ENCODE measurements at regions not wholly inside any gene's neighbourhood (a gene's known extent, or its start where the extent isn't known, plus 50 kb on each side); places are given as distances from the start of the nearest gene placed in this dataset.

DNA sequence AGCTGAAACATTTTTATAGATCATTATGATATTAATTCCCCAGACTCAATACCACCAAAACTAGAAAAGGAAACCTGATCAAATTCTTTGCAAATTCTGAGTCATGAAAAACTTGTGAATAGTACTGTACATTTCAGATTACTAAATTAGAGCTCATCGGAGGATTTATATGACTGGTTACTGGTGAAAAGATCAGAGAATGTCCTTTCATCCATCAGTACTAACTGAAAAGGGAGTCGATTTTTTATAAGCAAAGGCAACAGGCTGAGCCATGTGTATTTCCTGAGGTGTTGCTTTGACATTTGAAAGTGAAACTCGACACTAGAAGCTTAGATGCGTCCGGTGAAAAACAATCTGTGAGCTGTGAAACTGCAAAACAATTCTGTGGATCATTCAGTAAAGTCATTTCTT, 155.7 kb downstream of the TNFSF18 start:
- DNase-seq: no peak

DNA sequence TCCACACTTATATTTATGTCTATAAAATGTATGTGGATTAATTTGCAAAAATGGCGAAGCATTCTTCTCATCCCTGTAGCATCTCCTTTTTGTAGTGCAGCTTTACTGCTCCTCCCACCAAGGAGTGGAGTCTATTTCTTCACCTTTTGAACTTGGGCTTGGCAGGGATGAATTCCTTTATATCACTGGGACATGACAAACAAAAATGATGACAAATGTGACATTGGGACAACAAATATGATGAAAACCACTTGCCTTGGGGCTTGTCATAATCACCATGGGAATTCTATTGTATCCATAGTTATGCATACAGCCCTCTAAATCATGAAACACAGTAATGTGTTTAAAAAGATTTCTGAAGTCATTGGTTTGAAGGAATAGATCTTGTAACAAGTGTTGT, 155.0 kb downstream of the TNFSF18 start:
- DNase-seq: no peak

DNA sequence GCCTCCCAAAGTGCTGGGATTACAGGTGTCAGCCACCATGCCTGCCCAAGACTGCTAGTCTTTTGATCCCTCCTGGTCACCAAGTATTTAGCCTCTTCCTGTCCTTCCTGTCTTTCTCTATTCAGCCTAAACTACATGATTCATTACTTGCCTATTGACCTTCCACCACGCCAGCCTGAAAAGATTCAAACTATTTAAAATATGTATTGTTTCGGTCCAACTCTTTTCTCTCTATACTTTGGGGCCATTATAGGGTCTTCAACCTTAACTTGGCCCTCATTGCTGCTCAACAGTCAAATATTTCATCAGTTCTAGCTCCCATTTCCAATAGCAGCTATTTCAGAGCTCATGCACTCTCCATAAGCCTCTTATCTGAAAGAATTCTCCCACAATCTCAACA, 153.0 kb downstream of the TNFSF18 start:
- DNase-seq: no peak

- DNase-seq: no peak
Observed at GRCh38 chr1:172898866-172899265, 151.9 kb downstream of the TNFSF18 start.

- DNase-seq: no peak
Observed at GRCh38 chr1:172900376-172900997, 150.3 kb downstream of the TNFSF18 start.

GRCh38 chr1:172902200-172902599, 148.5 kb downstream of the TNFSF18 start:
- DNase-seq: no peak

DNA sequence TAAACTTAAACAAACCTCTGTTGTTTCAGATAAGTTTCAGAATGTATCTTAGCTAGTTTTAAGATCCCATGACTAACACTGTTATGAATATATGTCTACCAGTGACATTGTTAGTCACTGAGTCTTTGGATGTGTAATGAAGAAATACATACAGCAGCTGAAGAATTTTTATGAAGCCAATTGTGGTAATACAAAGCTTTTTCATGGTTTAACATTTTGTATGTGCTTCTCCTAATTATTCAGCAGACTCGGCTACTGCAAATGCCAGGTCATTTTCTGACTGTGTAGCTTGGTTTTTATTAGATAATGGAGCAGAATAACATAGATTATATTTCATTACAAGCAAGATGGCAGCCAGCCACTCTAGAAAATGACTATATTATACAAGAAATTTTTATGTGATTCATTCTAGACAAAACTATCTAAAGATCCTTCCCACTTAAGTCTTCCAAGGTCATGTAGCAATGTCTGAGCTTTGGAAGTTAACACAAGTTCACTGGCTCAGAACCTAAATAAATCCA, 147.8 kb downstream of the TNFSF18 start:
- DNase-seq: no peak

GRCh38 chr1:172903581-172904220, 147.0 kb downstream of the TNFSF18 start:
- no peak for DNase-seq

DNA sequence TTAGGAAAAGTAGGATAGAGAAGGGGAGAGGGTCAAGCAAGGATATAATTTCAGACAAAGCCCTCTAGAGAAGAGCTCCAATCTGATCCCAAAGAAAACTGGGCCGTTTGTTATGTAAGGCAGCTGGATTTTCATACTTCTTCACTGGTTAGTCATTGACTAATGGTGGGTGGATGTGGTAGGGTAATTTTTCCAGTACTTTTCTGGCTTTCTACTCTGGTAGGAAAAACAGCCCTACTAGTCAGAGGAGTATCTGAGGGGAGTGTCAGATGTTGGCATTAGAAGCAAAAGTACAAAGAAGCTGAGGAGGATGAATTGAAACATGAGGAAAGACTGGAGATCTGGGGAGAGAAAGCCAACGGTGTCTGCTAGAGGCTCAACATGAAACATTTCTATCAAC, 145.3 kb downstream of the TNFSF18 start:
- DNase-seq: no peak

GRCh38 chr1:172906778-172907592, 143.8 kb downstream of the TNFSF18 start:
- no peak for DNase-seq

DNA sequence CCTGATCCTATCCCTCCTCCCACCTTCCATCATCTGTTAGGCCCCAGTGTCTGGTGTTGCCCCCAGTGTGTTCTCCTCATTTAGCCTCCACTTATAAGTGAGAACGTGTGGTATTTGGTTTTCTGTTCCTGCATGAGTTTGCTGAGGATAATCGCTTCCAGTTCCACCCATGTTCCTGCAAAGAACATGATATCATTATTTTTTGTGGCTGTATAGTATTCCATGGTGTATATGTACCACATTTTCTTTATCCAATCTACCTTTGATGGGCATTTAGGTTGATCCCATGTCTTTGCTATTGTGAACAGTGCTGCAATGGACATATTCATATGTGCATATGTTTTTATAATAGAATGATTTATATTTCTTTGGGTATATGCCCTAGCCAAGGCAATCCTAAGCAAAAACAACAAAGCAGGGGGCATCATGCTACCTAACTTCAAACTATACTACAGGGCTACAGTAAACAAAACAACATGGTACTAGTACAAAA, 142.9 kb downstream of the TNFSF18 start:
- no peak for DNase-seq

GRCh38 chr1:172909606-172910326, 141.0 kb downstream of the TNFSF18 start:
- DNase-seq: no peak

DNA sequence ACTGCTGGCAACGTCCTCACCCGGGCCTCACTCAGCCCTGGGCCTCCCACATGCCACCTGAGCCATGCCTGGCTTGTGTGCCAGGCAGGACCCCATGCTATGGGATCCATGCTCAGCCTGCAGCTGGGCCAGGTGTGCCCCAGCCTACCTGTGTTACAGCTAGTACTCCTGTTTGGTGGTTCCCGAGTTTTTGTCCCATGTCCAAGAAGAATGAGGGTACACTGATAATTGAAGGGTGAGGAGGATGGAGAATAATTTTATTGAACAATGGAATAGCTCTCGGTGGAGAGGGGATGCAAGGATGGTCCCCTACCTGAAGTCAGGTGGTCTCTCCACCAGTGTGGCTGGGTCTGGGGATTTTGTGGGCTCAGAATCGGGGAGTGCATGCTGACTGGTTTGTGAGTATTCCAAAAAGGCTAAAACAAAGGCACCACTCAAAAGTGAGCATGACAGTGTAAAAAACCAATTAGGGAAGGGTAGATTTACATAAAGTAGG, 137.9 kb downstream of the TNFSF18 start:
- DNase-seq: no peak

GRCh38 chr1:172914501-172915144, 136.1 kb downstream of the TNFSF18 start:
- no peak for DNase-seq

GRCh38 chr1:172915271-172915670, 135.5 kb downstream of the TNFSF18 start:
- DNase-seq: no peak

GRCh38 chr1:172916116-172916515, 134.6 kb downstream of the TNFSF18 start:
- no peak for DNase-seq

DNA sequence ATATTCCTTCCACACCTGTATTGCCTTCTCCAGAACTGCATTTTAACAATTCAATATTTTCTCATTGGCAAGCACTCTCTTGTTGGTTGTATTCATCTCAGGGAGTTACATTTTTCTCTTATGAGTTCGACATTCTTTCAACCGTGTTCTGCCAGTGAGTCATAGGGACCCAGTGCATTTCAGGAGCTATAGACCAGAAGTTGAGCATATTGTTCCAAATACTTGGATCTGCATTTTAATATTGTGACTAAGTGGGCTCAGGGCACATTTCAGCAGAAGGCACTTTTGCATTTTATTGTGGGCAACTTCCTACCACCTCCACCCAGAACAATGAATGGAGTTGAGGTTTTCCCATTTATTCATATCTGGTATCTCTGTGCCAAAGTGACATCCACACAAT, 132.8 kb downstream of the TNFSF18 start:
- DNase-seq: no peak

GRCh38 chr1:172918478-172918877, 132.3 kb downstream of the TNFSF18 start:
- no peak for DNase-seq

- DNase-seq: no peak
Observed at GRCh38 chr1:172926070-172926469, 124.7 kb downstream of the TNFSF18 start.

GRCh38 chr1:172928412-172928811, 122.3 kb downstream of the TNFSF18 start:
- no peak for DNase-seq

DNA sequence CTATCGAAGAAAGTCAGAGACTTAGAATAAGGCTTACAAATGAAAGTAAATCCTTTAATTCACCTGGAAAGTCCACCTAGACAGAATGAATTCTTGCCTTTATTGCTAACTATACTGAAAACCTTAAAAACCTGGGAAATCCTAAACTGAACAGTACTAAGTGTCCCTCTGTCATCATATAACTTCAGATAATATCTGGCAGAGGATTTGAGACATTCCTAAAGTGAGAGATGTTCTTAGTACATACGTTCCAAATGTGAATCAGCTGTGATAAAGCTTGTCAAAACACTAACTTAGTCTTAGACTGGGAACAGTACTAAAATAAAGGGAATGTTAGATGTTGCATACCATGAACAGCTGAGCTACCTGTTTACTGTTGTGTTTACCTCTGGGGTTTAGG, 121.7 kb downstream of the TNFSF18 start:
- DNase-seq: no peak

DNA sequence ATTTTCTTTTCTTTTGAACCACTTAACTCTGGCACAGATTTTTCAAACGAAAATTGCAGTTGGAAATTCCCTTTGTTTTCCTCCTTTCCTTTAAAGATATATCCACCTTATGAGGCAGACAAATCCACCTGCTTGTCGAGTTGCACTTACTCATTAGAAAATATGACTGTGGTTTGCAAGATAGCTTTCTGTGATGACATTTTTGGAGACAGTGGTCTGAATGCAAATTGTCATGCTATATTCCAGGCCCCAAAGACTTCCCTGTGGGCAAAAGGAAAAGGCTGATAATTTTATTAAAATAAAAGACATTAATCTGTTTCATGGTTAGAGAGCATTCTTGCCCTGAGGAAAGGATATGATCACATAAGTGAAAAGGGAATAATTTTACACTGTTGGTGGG, 120.6 kb downstream of the TNFSF18 start:
- no peak for DNase-seq

All from NCI-H1105 (cell line).